Testis (tissue), 2 donors: ENCODE measurements at regions not wholly inside any gene's neighbourhood (a gene's known extent, or its start where the extent isn't known, plus 50 kb on each side); places are given as distances from the start of the nearest gene placed in this dataset.

Experiments
- CTCF ChIP-seq, 3 experiments: fragments of 450-650 bp in 2 of 3; fragments of 200-600 bp in 1 of 3; sonication (generic) in 1 of 3; IDR thresholded peaks; one replicate each; pipeline ENCODE4 v1.5.1; 2016 to 2019; ENCODE audit warnings: antibody characterized with exemption in 3 of 3, mild to moderate bottlenecking in 2 of 3, moderate library complexity in 1 of 3
- POLR2A ChIP-seq: fragments of 450-650 bp; IDR thresholded peaks from one replicate; pipeline ENCODE4 v1.6.1; 2017; ENCODE audit warnings: antibody characterized with exemption, mild to moderate bottlenecking, moderate library complexity

GRCh38 chr6:164911151-164911550, 398.3 kb downstream of the C6orf118 start:
- TF ChIP-seq CTCF (IDR thresholded peaks at IDR 0.05) = no peak
- no peak for TF ChIP-seq POLR2A
